Stomach (tissue), 8 donors: ENCODE measurements at regions not wholly inside any gene's neighbourhood (a gene's known extent, or its start where the extent isn't known, plus 50 kb on each side); places are given as distances from the start of the nearest gene placed in this dataset.
"Not testable (repeated sequence)": the region's sequence is repeated elsewhere in the genome, so short reads cannot be mapped to it uniquely, and the experiment has no call there.

Experiments
- DNase-seq, 2 donors: peaks; one replicate each; pipeline versions ENCODE4 v3.0.0 to v3.0.0-alpha.2; 2013 to 2019
- H3K27ac ChIP-seq, 5 donors: fragments of 200-600 bp in 4 of 5; sonication (generic) in 4 of 5; one replicate each; pipeline ENCODE4 v1.5.1; 2013 to 2019; ENCODE audit warnings: mild to moderate bottlenecking in 1 of 5, moderate library complexity in 1 of 5
- H3K27me3 ChIP-seq, 3 donors: fragments of 200-600 bp; sonication (generic); one replicate each; pipeline ENCODE4 v1.5.1; 2017 to 2019; ENCODE audit warnings: mixed run types in 1 of 3
- H3K36me3 ChIP-seq, 4 donors: fragments of 200-600 bp; sonication (generic); 1 replicate in 3 of 4; 2 replicates in 1 of 4; pipeline ENCODE4 v1.5.1; 2016 to 2019
- H3K4me1 ChIP-seq, 4 donors: fragments of 200-600 bp; sonication (generic); one replicate each; pipeline ENCODE4 v1.5.1; 2016 to 2019
- H3K4me3 ChIP-seq, 4 donors: fragments of 200-600 bp; sonication (generic) in 3 of 4; one replicate each; pipeline ENCODE4 v1.5.1; 2016 to 2019; ENCODE audit warnings: mild to moderate bottlenecking in 1 of 4
- H3K9me3 ChIP-seq, 4 donors: fragments of 200-600 bp; sonication (generic); one replicate each; pipeline ENCODE4 v1.5.1; 2016 to 2019
- EP300 ChIP-seq: sonication (generic); formaldehyde crosslinking; IDR thresholded peaks from one replicate; pipeline ENCODE4 v1.6.1; 2017; ENCODE audit warnings: antibody characterized with exemption
- POLR2A ChIP-seq, 4 donors: fragments of 450-650 bp; IDR thresholded peaks; one replicate each; pipeline ENCODE4 v1.6.1; 2016; ENCODE audit warnings: antibody characterized with exemption in 4 of 4, control low read depth in 2 of 4, mild to moderate bottlenecking in 1 of 4, moderate library complexity in 1 of 4
- POLR2AphosphoS5 ChIP-seq, 3 donors: sonication (generic); formaldehyde crosslinking; IDR thresholded peaks; one replicate each; pipeline ENCODE4 v1.6.1; 2016; ENCODE audit warnings: antibody characterized with exemption in 3 of 3
- WGBS, 5 donors: extraction: QIAGEN DNeasy Blood & Tissue Kit in 3 of 5; methylation state at CpG; one replicate each; pipeline versions ENCODE4 v1.1.5 to v1.1.7; 2013 to 2018; 5-methylcytosine and 5-hydroxymethylcytosine counted together
- intact Hi-C: fragments of 100-400 bp; cut with DNase I; formaldehyde crosslinking; loops from one replicate; pipeline ENCODE4 v1.15.1; 2023; ENCODE audit warnings: low total_unique reads
- TF ChIP-seq, protein P1 (sequence below), 7 experiments: fragments of 450-650 bp in 4 of 7; fragments of 200-600 bp in 3 of 7; sonication (generic) in 3 of 7; IDR thresholded peaks; one replicate each; pipeline ENCODE4 v1.5.1; 2016 to 2019; ENCODE audit warnings: antibody characterized with exemption in 7 of 7, control low read depth in 2 of 7, mild to moderate bottlenecking in 1 of 7
- donor health status: healthy with polysubstance abuse.
- donor health status: Bipolar disorder and iron deficiency.
- donor health status: healthy.

DNA sequence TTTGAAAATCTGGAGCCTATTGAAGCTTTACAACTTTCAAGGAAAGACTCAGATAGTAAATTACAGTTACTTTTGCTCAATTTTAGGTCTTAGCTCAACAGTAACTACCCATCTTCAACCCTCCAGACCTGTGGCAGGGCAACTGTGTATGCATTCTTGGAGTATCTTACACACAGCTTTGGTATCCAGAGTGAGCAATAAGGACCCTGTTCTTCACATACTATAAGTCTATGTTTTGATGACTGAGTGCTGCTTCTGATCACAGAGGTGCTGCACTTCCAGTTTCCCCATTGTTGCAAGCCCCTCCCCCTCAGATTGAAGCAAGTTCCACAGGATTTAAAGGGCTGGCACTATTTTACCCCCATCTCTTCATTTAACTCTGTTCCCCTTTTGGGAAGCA lies 737.4 kb upstream of the GRAMD2B start:
- DNase-seq = no peak
- no peaks in the 10 kb centered on the region for H3K9me3 ChIP-seq
- H3K27ac ChIP-seq = no peak overlapping the region
- H3K36me3 ChIP-seq = no peaks in the 10 kb centered on the region
- peaks cover 0 to 3% (median 0%) of the 10 kb centered on the region in 4 donors for H3K4me1 ChIP-seq
- no peaks in the 10 kb centered on the region for H3K27me3 ChIP-seq
- intact Hi-C loops = no loop called here
- H3K4me3 ChIP-seq = no peak overlapping the region
- TF ChIP-seq, protein P1, sequence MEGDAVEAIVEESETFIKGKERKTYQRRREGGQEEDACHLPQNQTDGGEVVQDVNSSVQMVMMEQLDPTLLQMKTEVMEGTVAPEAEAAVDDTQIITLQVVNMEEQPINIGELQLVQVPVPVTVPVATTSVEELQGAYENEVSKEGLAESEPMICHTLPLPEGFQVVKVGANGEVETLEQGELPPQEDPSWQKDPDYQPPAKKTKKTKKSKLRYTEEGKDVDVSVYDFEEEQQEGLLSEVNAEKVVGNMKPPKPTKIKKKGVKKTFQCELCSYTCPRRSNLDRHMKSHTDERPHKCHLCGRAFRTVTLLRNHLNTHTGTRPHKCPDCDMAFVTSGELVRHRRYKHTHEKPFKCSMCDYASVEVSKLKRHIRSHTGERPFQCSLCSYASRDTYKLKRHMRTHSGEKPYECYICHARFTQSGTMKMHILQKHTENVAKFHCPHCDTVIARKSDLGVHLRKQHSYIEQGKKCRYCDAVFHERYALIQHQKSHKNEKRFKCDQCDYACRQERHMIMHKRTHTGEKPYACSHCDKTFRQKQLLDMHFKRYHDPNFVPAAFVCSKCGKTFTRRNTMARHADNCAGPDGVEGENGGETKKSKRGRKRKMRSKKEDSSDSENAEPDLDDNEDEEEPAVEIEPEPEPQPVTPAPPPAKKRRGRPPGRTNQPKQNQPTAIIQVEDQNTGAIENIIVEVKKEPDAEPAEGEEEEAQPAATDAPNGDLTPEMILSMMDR (IDR thresholded peaks at IDR 0.05) = no peak
- no peak for TF ChIP-seq POLR2AphosphoS5 (IDR thresholded peaks at IDR 0.05)
- no peak for TF ChIP-seq EP300
- TF ChIP-seq POLR2A (IDR thresholded peaks at IDR 0.05) = no peak

DNA sequence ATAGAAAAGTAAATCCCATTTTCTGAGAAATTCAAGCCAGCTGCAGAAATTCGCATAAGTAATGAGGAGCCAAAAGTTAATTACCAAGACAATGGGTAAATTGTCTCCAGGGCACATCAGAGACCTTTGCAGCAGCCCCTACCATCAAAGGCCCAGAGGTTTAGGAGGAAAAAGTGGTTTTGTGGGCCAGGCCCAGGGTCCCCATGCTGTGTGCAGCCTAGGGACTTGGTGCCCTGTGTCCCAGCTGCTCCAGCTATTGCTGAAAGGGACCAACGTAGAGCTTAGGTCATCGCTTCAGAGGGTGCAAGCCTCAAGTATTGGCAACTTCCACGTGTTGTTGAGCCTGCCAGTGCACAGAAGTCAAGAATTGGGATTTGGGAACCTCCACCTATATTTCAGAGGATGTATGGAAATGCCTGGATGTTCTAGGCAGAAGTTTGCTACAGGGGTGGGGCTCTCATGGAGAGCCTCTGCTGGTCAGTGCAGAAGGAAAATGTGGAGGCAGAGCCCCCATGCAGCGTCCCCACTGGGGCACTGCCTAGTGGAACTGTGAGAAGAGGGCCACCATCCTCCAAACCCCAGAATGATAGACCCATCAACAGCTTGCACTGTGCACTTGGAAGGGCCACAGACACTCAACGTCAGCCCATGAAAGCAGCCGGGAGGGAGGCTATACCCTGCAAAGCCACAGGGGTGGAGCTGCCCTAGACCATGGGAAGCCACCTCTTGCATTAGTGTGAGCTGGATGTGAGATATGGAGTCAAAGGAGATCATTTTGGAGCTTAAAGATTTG lies 731.3 kb upstream of the GRAMD2B start:
- not testable (repeated sequence) for H3K27ac ChIP-seq

DNA sequence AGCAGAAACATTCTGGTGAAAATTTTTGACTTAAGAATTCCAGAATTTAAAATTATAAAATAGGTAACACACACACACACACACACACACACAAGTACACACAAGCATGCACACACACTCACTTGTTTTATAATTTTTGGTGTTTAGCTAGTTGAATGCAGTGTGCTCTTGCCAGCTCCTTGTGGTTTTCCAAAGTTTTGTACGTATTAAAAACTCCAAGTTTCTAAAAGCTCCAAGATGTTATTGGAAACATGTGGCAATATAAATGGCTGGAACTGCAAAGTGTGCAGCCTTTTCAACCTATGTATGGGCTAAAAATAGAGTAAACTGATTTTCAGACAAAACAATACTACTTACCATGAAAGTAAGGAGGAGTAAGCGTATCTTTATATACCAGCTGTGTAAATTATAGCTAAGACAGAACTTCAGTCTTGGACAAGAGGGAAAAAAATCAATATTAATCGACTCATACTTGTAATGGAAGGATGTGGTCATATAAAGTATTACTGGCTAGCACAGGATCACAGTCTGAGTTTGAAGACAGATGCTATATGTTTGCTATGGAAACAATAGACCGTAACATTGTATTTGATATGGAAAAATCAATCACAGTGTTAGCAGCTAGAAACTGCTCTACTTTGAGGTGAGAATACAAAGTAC lies 727.1 kb upstream of the GRAMD2B start:
- Histone ChIP-seq H3K4me1 (peaks cover 0 to 20% (median 6%) of the 10 kb centered on the region in 4 donors), H3K27ac (no peak overlapping the region), H3K27me3 (no peaks in the 10 kb centered on the region), H3K4me3 (no peak overlapping the region), H3K9me3 (peaks cover 0 to 6% (median 0%) of the 10 kb centered on the region in 4 donors), H3K36me3 (no peaks in the 10 kb centered on the region)
- WGBS, 5 donors = 51 to 63% (median 55%) methylated on average over 4 of the region's 4 CpGs
- intact Hi-C loops = no loop called here
- TF ChIP-seq EP300 (no peak), POLR2A (IDR thresholded peaks at IDR 0.05) (no peak), POLR2AphosphoS5 (IDR thresholded peaks at IDR 0.05) (no peak)
- TF ChIP-seq, protein P1 (IDR thresholded peaks at IDR 0.05) = no peak
- peak in 1 of 2 donors; percentile 16 for DNase-seq

More for the DNA sequence above, 731.3 kb upstream of the GRAMD2B start:
- H3K36me3 ChIP-seq, intact Hi-C loops, H3K27me3 ChIP-seq, DNase-seq, H3K4me1 ChIP-seq, H3K4me3 ChIP-seq, H3K9me3 ChIP-seq: not testable (repeated sequence)
- 85 to 98% (median 92%) methylated on average over 7 of the region's 7 CpGs for WGBS, 5 donors

DNA sequence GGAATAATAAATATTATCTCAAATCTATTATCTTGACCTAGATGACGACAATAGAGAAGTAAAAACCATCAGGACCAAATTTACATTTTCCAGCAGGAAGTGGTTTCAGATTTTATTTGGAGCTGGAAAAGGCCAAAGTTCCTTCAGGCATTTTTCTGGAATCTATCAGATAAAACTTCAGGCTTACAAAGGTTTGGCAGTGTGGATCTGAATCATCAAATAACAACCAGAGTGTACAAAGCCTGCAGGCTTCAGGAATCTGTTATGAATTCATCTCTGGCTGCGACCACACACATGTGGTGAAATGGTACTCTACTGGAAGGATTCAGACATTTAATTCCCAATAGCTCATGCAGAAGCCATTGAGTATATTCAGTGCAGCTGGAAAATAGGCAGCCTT lies 726.4 kb upstream of the GRAMD2B start:
- DNase-seq = peak in 1 of 2 donors; percentile 14
- no peaks in the 10 kb centered on the region for H3K27me3 ChIP-seq
- WGBS, 5 donors = 54 to 68% (median 67%) methylated on average over 2 of the region's 2 CpGs

More for the DNA sequence above, 726.4 kb upstream of the GRAMD2B start:
- intact Hi-C loops = no loop called here
- H3K36me3 ChIP-seq = no peaks in the 10 kb centered on the region
- H3K27ac ChIP-seq = no peak overlapping the region
- no peak for TF ChIP-seq POLR2A (IDR thresholded peaks at IDR 0.05)
- TF ChIP-seq, protein P1 (IDR thresholded peaks at IDR 0.05) = no peak
- peaks cover 0 to 20% (median 6%) of the 10 kb centered on the region in 4 donors for H3K4me1 ChIP-seq
- H3K9me3 ChIP-seq = peaks cover 0 to 6% (median 0%) of the 10 kb centered on the region in 4 donors
- no peak overlapping the region for H3K4me3 ChIP-seq
